Activated T-cell treated with anti-CD3 and anti-CD28 coated beads for 1 hour (primary cell): ENCODE measurements at regions not wholly inside any gene's neighbourhood (a gene's known extent, or its start where the extent isn't known, plus 50 kb on each side); places are given as distances from the start of the nearest gene placed in this dataset.

Experiments
- DNase-seq: peaks from one replicate; pipeline ENCODE4 v3.0.0-alpha.2; 2020; ENCODE audit warnings: low read depth

- DNase-seq, result no peak
Measured at GRCh38 chrX:39922926-39923325, 174.8 kb downstream of the BCOR start.

DNA sequence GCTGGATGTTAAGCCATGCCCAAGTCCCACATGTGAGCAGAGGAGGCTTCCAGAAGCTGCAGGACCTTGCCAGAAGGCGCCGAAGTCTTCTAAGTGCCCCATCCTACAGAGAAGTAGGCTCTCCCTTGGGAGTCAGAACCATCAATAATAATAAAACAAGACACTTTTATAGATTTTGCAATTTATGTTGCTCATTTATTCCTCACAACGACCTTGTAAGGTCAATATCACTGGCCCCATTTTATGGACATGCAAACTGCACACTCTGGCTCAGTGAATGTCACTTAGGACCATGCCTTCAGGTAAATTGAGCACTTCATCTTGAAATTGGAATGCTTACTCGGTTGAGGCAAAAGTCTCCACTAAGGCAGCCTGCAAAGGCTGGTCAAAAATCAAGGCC, 170.4 kb downstream of the BCOR start:
- no peak for DNase-seq

DNA sequence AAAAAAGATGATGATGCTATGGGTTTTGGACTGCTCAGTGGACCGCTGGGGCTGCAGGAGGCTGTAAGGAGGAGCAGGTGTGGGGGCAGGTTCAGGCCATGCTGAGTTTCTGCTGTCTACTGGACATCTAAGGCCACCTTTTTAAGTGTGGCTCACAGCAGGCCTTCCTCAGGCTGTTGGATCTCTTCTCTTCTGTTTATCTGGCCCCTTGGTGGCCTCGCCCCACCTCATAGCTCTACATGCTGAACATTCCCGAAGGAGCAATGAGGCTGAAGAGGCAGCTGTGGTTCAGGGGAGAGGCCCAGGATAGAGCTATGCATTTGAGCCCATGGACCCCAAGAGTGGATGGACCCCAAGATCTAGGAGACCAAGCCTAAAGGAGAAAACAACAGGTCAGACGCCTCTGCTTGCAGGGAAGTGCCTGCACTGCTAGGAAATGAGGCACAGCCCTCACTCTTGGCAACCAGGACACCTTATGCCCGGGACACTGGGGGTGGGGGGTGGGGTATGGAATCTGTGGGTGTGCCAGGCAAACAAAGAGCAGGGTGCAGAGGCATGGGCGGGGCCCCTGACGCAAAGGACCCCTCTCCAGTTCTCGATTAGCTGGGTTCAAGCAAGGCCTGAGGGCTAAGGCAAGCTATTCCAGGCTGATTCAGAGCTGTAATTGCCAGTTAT, 168.9 kb downstream of the BCOR start:
- DNase-seq, result no peak

- no peak for DNase-seq
Measured at GRCh38 chrX:39929379-39930025, 168.3 kb downstream of the BCOR start.

- DNase-seq, result no peak
Measured at GRCh38 chrX:39930786-39931528, 166.8 kb downstream of the BCOR start.

GRCh38 chrX:39931529-39932282, 166.1 kb downstream of the BCOR start:
- DNase-seq, result no peak

DNA sequence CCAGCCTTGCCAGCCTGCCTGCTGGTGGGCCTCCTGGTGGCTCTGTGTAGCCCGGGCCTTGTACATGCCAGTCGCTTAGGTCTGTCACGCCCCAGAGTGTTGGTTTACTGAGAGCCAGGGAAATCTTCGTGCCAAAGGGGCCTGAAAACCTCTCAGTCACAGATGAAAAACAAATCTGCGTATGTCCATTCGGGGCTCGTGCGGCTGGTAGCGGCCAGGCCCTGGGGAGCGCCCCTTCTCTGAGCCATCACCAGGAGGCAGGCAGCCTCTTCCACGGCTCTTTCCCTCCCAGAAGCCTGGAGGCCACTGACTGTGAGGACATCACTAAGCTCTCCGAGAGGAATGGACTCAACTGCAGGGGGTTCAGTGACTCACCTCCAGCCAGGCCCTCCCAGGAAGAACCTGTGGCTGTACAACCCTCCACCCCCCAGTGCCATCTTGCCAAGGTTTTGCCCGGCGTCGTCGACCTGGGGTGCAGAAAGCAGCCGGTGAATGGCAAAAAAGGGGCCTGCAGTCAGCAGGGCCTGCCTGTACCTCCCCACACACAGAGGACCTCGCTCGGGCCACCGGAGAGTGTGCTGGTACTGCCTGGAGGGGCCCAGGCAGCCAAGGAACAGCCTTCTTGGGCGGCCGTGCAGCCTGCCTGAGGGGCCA, 162.2 kb downstream of the BCOR start:
- no peak for DNase-seq

- no peak for DNase-seq
Measured at GRCh38 chrX:39936886-39937770, 160.6 kb downstream of the BCOR start.

- no peak for DNase-seq
Measured at GRCh38 chrX:39938466-39938865, 159.3 kb downstream of the BCOR start.

DNA sequence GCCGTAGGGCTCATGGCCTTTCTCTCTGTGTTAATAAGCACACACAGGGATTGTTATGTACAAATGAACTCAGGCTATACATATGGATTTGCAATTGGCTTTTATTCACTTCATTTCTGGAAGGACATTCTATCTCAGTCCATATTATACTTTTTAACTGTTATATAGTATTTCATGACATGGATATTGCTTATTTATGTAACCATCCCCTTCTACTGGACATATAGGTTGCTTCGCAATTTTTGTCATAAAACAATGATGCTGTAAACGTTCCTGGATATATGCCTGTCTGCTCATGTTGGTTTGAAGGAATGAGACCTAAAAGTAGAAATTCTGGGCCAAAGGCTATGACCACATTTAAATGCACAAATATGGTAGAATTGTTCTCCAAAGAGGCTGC, 158.1 kb downstream of the BCOR start:
- no peak for DNase-seq

DNA sequence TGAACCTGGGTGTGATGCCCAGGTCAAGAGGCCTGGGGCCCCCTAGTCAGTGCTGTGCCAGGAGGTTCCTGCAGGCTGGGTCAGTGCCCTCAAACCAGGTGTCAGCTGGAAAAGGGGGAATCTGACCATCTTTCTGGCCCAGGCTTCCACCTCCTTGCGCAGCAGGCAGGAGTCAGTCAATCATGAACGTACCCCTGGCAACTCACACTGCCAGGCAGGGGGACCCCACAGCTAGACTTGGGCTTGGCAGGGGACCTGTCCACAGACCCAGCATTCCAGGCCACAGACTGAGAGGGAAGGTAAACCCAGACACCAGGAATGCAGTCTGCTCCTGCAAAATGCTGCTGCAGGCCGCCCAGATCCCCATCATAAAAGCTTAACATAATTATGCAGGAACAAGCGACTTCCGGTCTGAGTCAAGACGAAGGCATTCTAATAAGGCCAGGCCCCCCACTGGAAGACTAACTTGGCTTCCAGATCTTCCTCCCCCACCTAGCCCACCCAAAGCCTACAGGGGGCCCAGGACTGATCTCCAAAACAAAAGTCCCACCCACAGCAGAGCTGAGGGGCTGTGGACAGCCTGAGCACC, 156.3 kb downstream of the BCOR start:
- no peak for DNase-seq

DNA sequence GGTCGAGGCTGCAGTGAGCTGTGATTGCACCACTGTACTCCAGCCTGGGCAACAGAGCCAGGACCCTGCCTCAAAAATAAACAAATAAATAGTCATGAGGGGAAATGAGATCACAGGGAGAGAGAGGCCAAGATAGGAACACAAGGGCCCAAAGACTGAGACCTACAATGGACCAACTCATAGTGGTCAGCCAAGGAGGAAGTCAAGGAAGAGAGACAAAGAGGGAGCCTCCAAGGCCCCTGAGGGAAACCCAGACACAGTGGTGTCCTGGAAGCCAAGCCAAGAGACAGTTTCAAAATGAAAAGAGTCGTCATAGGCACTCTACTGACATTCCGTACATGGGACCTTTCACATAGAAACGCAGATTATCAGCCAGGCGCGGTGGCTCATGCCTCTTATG, 153.3 kb downstream of the BCOR start:
- DNase-seq, result no peak

DNA sequence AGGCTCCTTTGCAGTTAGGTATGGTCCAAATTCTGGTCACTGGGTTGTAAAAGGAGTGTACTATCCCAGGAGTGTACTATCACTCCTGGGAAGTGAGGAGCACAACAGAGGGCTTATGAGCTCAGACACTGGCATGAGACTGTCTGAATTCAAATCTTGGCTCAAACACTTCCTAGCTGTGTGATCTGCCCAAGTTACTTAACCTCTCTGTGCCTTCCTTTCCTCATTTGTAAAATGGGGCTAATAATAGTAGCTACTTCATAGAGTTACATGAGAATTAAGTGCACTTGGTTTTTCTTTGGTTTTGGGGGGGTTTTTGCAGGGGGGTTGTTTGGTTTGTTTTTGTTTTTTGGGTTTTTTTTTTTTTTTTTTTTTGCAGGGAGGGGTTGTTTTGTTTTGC, 152.0 kb downstream of the BCOR start:
- DNase-seq, result no peak

GRCh38 chrX:39946822-39947221, 150.9 kb downstream of the BCOR start:
- DNase-seq, result no peak

GRCh38 chrX:39948582-39948981, 149.2 kb downstream of the BCOR start:
- DNase-seq, result no peak

DNA sequence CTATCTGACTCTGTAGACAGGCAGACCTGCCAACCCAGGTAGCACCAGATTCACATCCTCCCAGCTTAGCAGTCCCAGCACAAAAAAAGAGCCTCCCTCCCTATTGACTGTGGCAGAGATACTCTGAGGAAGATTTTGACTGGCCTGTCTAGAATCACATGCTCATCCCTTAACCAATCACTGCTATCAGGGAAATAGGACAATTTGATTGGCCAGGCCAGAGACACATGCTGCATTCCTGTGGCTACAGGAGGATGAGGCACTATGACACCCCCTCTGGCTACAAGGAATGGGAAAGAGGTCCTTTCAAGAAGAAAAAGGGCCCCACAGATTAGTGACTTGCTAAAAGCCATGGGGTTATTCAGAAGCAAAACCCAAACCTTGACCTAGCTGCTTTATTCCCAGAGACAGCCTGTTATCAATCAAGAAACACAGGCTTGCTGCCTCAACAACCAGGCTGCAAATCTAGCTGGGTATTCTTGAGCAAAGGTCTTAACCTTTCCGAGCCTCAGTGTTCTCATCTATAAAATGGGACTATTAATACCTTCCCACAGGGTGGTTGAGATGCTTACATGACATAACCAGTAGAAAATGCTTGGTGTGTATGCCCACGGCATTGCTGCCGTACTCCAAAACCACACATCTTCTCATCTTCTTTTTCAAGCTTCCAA, 147.6 kb downstream of the BCOR start:
- no peak for DNase-seq

- DNase-seq, result no peak
Measured at GRCh38 chrX:39952989-39953388, 144.8 kb downstream of the BCOR start.

- DNase-seq, result no peak
Measured at GRCh38 chrX:39953879-39954278, 143.9 kb downstream of the BCOR start.

DNA sequence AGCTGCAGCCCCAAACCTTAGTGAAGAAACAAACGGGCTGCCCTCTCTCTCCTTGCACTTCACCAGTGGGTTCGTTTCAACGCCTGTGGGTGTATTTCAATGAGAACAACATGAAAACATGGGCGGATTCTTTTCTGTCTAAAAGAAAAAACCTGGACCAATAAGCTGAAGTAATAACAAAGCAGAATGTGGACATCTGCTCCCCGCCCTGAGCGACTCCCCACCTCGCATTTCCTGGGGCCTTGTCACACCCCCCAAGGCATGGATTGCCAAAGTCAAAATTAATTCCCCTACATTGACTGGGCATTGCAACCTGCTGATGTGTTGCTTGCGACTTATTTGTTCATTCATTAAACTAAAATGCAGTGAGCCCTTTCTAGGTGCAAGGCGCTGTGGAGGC, 142.9 kb downstream of the BCOR start:
- no peak for DNase-seq

DNA sequence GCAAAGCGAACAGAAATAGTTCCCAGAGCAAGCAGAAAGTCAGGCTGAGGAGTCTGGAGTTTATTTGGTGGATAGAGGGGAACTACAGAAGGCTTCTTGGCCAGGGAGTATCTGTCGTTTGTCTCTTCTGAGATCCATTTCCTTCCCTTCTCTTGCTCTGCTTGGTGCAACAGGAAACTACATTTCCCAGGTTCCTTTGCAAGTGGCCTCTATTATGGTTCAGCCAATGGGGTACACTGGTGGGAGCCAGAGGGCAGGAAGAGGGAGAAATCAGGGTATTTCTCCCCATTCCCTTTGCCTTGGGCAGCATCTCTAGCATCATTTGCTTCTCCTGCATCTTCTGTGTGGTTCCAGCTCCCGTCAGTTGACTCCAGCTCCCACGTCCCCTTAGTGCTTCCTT, 142.1 kb downstream of the BCOR start:
- DNase-seq, result no peak
